Stimulated activated CD4-positive, alpha-beta T cell treated with anti-CD3 and anti-CD28 coated beads, Interleukin-1b, Interleukin-23, amount 100 ng/mL, for 48 hours (primary cell): ENCODE measurements at regions not wholly inside any gene's neighbourhood (a gene's known extent, or its start where the extent isn't known, plus 50 kb on each side); places are given as distances from the start of the nearest gene placed in this dataset.
"Not testable (repeated sequence)": the region's sequence is repeated elsewhere in the genome, so short reads cannot be mapped to it uniquely, and the experiment has no call there.

Experiments used
- DNase-seq: peaks from one replicate; pipeline ENCODE4 v3.0.0-alpha.2; 2020

GRCh38 chr13:50277906-50278305 is 262.7 kb downstream of the KCNRG start:
- no peak for DNase-seq

GRCh38 chr13:50280441-50280937 is 265.2 kb downstream of the KCNRG start:
- no peak for DNase-seq

GRCh38 chr13:50282016-50282415 is 266.8 kb downstream of the KCNRG start:
- DNase-seq, result no peak

- no peak for DNase-seq
These were observed 267.8 kb downstream of the KCNRG start for GRCh38 chr13:50283017-50283416.

- DNase-seq, result no peak
These were observed 269.3 kb downstream of the KCNRG start for GRCh38 chr13:50284540-50284939.

GRCh38 chr13:50285283-50285682 is 270.0 kb downstream of the KCNRG start:
- no peak for DNase-seq

GRCh38 chr13:50286324-50286723 is 271.1 kb downstream of the KCNRG start:
- no peak for DNase-seq

GRCh38 chr13:50290186-50290585 is 274.9 kb downstream of the KCNRG start:
- no peak for DNase-seq

GRCh38 chr13:50291611-50292010 is 276.4 kb downstream of the KCNRG start:
- DNase-seq, result no peak

GRCh38 chr13:50292081-50292480 is 276.8 kb downstream of the KCNRG start:
- DNase-seq, result no peak

GRCh38 chr13:50294425-50294824 is 279.2 kb downstream of the KCNRG start:
- DNase-seq, result not testable (repeated sequence)

- DNase-seq, result no peak
These were observed 284.5 kb downstream of the KCNRG start for GRCh38 chr13:50299546-50300249.

- no peak for DNase-seq
These were observed 288.9 kb downstream of the KCNRG start for GRCh38 chr13:50303963-50304721.

GRCh38 chr13:50306156-50306555 is 290.9 kb downstream of the KCNRG start:
- no peak for DNase-seq

GRCh38 chr13:50309318-50309717 is 294.1 kb downstream of the KCNRG start:
- DNase-seq, result no peak

- no peak for DNase-seq
These were observed 294.8 kb downstream of the KCNRG start for GRCh38 chr13:50309882-50310594.

- DNase-seq, result no peak
These were observed 295.5 kb downstream of the KCNRG start for GRCh38 chr13:50310734-50311133.

GRCh38 chr13:50318887-50319286 is 303.6 kb downstream of the KCNRG start:
- DNase-seq, result no peak

GRCh38 chr13:50319635-50320255 is 304.5 kb downstream of the KCNRG start:
- no peak for DNase-seq

GRCh38 chr13:50320271-50320862 is 305.1 kb downstream of the KCNRG start:
- no peak for DNase-seq

GRCh38 chr13:50322006-50322405 is 306.8 kb downstream of the KCNRG start:
- DNase-seq, result no peak

GRCh38 chr13:50323440-50324065 is 308.3 kb downstream of the KCNRG start:
- no peak for DNase-seq
